GM18907 (cell line): ENCODE measurements at regions not wholly inside any gene's neighbourhood (a gene's known extent, or its start where the extent isn't known, plus 50 kb on each side); places are given as distances from the start of the nearest gene placed in this dataset.

Source experiments
- ATAC-seq: cut with Tn5 transposase; IDR thresholded peaks from one replicate; pipeline ENCODE4 v1.9.1; 2021; ENCODE audit warnings: mild to moderate bottlenecking, moderate library complexity; ENCODE audit not compliant: unreplicated experiment

- no peak for ATAC-seq
These were observed 146.5 kb upstream of the MMADHC start for GRCh38 chr2:149733936-149734685.

GRCh38 chr2:149732730-149733290, 145.2 kb upstream of the MMADHC start:
- no peak for ATAC-seq

GRCh38 chr2:149732001-149732685, 144.6 kb upstream of the MMADHC start:
- ATAC-seq: no peak

- no peak for ATAC-seq
These were observed 143.5 kb upstream of the MMADHC start for GRCh38 chr2:149731079-149731478.

- no peak for ATAC-seq
These were observed 142.0 kb upstream of the MMADHC start for GRCh38 chr2:149729586-149729985.

GRCh38 chr2:149727927-149728326, 140.4 kb upstream of the MMADHC start:
- no peak for ATAC-seq

- ATAC-seq: no peak
These were observed 137.7 kb upstream of the MMADHC start for GRCh38 chr2:149725234-149725633.

GRCh38 chr2:149724091-149724490, 136.5 kb upstream of the MMADHC start:
- no peak for ATAC-seq

- ATAC-seq: no peak
These were observed 133.0 kb upstream of the MMADHC start for GRCh38 chr2:149720615-149721014.

GRCh38 chr2:149719695-149720094, 132.1 kb upstream of the MMADHC start:
- ATAC-seq: no peak

GRCh38 chr2:149716687-149717086, 129.1 kb upstream of the MMADHC start:
- ATAC-seq: no peak

GRCh38 chr2:149715894-149716293, 128.3 kb upstream of the MMADHC start:
- no peak for ATAC-seq

- no peak for ATAC-seq
These were observed 127.5 kb upstream of the MMADHC start for GRCh38 chr2:149715005-149715592.

- no peak for ATAC-seq
These were observed 122.1 kb upstream of the MMADHC start for GRCh38 chr2:149709496-149710263.

- no peak for ATAC-seq
These were observed 115.7 kb upstream of the MMADHC start for GRCh38 chr2:149703281-149703680.

- ATAC-seq: no peak
These were observed 115.0 kb upstream of the MMADHC start for GRCh38 chr2:149702571-149702970.

- no peak for ATAC-seq
These were observed 113.7 kb upstream of the MMADHC start for GRCh38 chr2:149701241-149701640.

- ATAC-seq: no peak
These were observed 105.4 kb upstream of the MMADHC start for GRCh38 chr2:149692961-149693396.

- ATAC-seq: no peak
These were observed 103.2 kb upstream of the MMADHC start for GRCh38 chr2:149690825-149691224.

GRCh38 chr2:149687052-149687427, 99.5 kb upstream of the MMADHC start:
- no peak for ATAC-seq
